ENCODE measurements at regions not wholly inside any gene's neighbourhood (a gene's known extent, or its start where the extent isn't known, plus 50 kb on each side); places are given as distances from the start of the nearest gene placed in this dataset.
A peak's percentile ranks its signal among the peaks of the same experiment; 100 is the strongest.

DNA sequence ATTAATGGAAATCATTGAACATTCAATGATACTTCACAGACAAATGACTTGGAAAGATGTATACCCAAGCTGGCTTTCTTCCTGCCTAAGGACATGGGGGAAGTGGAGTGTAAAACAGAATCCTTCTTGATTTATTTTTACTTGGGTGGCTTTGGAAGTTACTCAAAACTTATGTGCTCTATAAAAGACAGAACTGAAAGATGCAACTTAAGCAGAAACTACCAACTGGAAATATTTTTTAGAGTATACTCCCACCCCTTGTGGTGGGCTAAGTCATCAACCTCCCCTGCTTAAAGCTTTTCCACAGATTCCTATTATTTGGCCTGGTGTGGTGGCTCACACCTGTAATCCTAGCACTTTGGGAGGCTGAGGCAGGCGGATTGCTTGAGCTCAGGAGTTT lies 126.0 kb upstream of the ATP2B1 start:
- Histone ChIP-seq H3K9ac (ENCODE audit: low read length) (no peak overlapping the region), H2AFZ (ENCODE audit: low read depth, low read length) (no peak overlapping the region), H3K9me3 (ENCODE audit: insufficient read depth, low read length) (no peaks in the 10 kb centered on the region), H3K4me2 (ENCODE audit: low read length) (no peak overlapping the region), H4K20me1 (ENCODE audit: insufficient read depth, low read length) (no peaks in the 10 kb centered on the region), H3K27ac (ENCODE audit: low read length) (no peak overlapping the region), H3K27me3 (ENCODE audit: low read depth, low read length) (no peaks in the 10 kb centered on the region), H3K79me2 (ENCODE audit: low read length) (no peaks in the 10 kb centered on the region), H3K4me3 (ENCODE audit: low read length) (no peak overlapping the region), H3K36me3 (replicated peaks; ENCODE audit: low read depth, low read length) (no peaks in the 10 kb centered on the region), H3K4me1 (ENCODE audit: low read length) (peaks cover 4% of the 10 kb centered on the region; the same call in 1 of the 2 replicates)
- TF ChIP-seq, protein P1, sequence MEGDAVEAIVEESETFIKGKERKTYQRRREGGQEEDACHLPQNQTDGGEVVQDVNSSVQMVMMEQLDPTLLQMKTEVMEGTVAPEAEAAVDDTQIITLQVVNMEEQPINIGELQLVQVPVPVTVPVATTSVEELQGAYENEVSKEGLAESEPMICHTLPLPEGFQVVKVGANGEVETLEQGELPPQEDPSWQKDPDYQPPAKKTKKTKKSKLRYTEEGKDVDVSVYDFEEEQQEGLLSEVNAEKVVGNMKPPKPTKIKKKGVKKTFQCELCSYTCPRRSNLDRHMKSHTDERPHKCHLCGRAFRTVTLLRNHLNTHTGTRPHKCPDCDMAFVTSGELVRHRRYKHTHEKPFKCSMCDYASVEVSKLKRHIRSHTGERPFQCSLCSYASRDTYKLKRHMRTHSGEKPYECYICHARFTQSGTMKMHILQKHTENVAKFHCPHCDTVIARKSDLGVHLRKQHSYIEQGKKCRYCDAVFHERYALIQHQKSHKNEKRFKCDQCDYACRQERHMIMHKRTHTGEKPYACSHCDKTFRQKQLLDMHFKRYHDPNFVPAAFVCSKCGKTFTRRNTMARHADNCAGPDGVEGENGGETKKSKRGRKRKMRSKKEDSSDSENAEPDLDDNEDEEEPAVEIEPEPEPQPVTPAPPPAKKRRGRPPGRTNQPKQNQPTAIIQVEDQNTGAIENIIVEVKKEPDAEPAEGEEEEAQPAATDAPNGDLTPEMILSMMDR (IDR thresholded peaks at IDR 0.05; ENCODE audit: low read depth, low read length): no peak
- TF ChIP-seq EZH2phosphoT487 (IDR thresholded peaks at IDR 0.05; ENCODE audit: low read depth): no peak

DNA sequence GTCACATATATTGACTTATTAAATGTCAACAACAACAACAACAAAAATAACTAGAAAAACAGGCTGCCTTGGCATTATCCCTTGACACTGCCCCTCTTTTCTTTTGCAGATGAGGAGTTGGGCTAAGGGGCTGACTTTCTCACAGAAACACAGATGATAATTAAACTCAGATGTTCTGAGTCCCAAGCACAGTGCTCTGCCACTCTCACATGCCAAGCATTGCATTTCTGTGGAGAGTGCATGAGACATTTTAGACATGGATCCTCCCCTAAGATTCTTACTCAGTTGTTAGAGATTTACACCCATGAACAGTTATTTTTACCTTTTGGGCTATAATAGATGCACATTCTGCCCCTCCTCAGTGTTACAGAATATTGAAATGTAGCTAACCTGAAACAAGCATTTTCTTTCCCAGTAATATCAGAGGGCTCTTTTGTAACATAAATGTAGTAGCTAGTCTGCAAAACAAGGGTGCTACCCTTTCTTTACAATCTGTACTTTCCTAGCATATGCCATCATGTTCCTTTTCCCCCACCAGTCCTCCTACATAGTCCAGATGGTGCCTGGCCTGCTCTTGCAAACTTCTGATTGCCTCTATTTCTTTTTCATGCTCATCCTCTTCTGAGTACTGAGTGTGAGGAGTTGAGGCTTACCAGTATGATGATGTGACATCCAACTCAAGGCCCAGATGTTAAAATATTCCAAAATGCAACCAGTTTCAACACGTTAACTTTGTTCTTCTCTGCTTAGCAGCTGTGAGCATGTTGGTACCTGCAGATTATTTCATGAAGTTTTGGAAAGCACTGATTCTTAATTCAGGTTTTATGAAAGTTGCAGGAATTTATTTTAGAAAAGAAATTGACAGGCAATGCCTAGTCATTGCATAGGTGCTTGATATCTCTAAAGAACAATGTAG lies 125.0 kb upstream of the ATP2B1 start:
- H3K9me3 ChIP-seq (ENCODE audit: insufficient read depth, low read length): no peaks in the 10 kb centered on the region
- no peak overlapping the region for H2AFZ ChIP-seq (ENCODE audit: low read depth, low read length)
- no peak overlapping the region for H3K4me2 ChIP-seq (ENCODE audit: low read length)
- H3K4me1 ChIP-seq (ENCODE audit: low read length): peaks cover 4% of the 10 kb centered on the region; the same call in 1 of the 2 replicates
- no peak overlapping the region for H3K27ac ChIP-seq (ENCODE audit: low read length)
- no peak overlapping the region for H3K9ac ChIP-seq (ENCODE audit: low read length)
- TF ChIP-seq, protein P1 (IDR thresholded peaks at IDR 0.05; ENCODE audit: low read depth, low read length): no peak
- no peak for TF ChIP-seq EZH2phosphoT487 (IDR thresholded peaks at IDR 0.05; ENCODE audit: low read depth)
- no peaks in the 10 kb centered on the region for H4K20me1 ChIP-seq (ENCODE audit: insufficient read depth, low read length)
- no peak overlapping the region for H3K4me3 ChIP-seq (ENCODE audit: low read length)
- no peaks in the 10 kb centered on the region for H3K27me3 ChIP-seq (ENCODE audit: low read depth, low read length)
- H3K79me2 ChIP-seq (ENCODE audit: low read length): no peaks in the 10 kb centered on the region
- no peaks in the 10 kb centered on the region for H3K36me3 ChIP-seq (replicated peaks; ENCODE audit: low read depth, low read length)

DNA sequence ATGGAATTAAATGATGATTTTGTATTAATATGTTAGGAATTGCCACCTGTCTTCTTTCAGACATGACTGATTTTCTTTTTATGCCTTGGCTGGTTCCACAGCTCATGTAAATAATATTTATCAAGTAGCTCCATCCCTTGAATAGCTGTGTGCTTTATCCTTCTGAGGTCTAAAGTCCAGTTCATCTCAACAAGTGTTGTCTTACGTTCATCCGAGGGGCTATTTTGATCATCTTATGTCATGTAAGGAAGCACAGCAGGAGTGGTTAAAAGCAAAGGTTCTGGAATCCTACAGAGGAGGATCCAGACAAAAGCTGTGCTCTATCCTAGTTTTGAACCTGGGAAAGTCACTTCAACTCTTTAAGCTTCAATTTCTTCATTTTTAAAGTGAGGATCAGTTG lies 123.7 kb upstream of the ATP2B1 start:
- TF ChIP-seq, protein P1 (IDR thresholded peaks at IDR 0.05; ENCODE audit: low read depth, low read length): no peak
- TF ChIP-seq EZH2phosphoT487 (IDR thresholded peaks at IDR 0.05; ENCODE audit: low read depth): no peak
- no peak overlapping the region for H3K4me3 ChIP-seq (ENCODE audit: low read length)
- no peaks in the 10 kb centered on the region for H3K79me2 ChIP-seq (ENCODE audit: low read length)
- no peaks in the 10 kb centered on the region for H4K20me1 ChIP-seq (ENCODE audit: insufficient read depth, low read length)
- H3K27me3 ChIP-seq (ENCODE audit: low read depth, low read length): no peaks in the 10 kb centered on the region
- H3K4me2 ChIP-seq (ENCODE audit: low read length): no peak overlapping the region
- H3K9me3 ChIP-seq (ENCODE audit: insufficient read depth, low read length): no peaks in the 10 kb centered on the region
- no peak overlapping the region for H3K27ac ChIP-seq (ENCODE audit: low read length)
- no peak overlapping the region for H2AFZ ChIP-seq (ENCODE audit: low read depth, low read length)
- H3K4me1 ChIP-seq (ENCODE audit: low read length): peaks cover 4% of the 10 kb centered on the region; the same call in 1 of the 2 replicates
- H3K36me3 ChIP-seq (replicated peaks; ENCODE audit: low read depth, low read length): no peaks in the 10 kb centered on the region
- no peak overlapping the region for H3K9ac ChIP-seq (ENCODE audit: low read length)

DNA sequence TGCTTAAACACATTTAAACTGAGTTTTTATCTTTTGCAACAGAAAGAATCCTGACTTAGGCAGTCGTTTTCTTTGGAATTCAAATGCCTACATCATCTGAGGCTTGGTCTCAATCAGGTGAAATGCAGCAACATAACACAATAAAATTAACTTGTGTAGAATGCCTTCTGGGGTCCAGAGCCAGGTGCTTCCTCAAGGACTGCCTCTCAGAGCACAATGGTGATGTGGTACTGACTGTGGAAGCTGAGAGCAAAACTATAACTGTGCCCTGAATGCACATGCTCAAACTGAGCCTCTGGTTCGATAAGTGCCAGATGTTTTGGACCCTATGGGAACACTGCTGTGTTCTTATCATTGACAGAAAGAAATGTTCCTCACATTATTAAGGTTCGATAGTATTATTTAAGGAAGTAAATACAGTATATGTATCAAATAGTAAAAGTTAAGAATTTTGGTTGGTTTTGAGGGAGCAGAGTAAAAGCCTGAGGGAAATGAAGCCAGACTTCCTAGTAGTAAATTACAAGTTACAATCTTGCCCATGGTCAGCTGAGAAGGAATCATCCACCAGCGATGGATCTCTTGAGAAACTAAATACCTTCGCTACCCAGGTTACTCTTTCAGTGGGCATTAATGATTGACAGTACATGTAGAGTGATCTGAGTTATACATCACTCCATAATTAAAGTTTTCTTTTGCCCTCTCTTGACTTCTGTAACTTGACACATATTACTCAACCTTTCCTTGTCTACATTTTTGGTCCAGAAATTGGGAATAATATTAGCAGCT lies 122.9 kb upstream of the ATP2B1 start:
- TF ChIP-seq, protein P1 (IDR thresholded peaks at IDR 0.05; ENCODE audit: low read depth, low read length): no peak
- TF ChIP-seq EZH2phosphoT487 (IDR thresholded peaks at IDR 0.05; ENCODE audit: low read depth): no peak
- no peak overlapping the region for H3K27ac ChIP-seq (ENCODE audit: low read length)

More for the DNA sequence above, 122.9 kb upstream of the ATP2B1 start:
- Histone ChIP-seq H3K27me3 (ENCODE audit: low read depth, low read length) (no peaks in the 10 kb centered on the region), H3K4me2 (ENCODE audit: low read length) (no peak overlapping the region), H3K4me3 (ENCODE audit: low read length) (no peak overlapping the region), H3K4me1 (ENCODE audit: low read length) (peaks cover 4% of the 10 kb centered on the region; the same call in 1 of the 2 replicates), H3K36me3 (replicated peaks; ENCODE audit: low read depth, low read length) (no peaks in the 10 kb centered on the region), H3K9ac (ENCODE audit: low read length) (no peak overlapping the region), H4K20me1 (ENCODE audit: insufficient read depth, low read length) (no peaks in the 10 kb centered on the region), H3K79me2 (ENCODE audit: low read length) (no peaks in the 10 kb centered on the region), H2AFZ (ENCODE audit: low read depth, low read length) (0 out of 2 replicates have a peak overlapping the region, but pooled peaks have one; percentile 20), H3K9me3 (ENCODE audit: insufficient read depth, low read length) (no peaks in the 10 kb centered on the region)
